ENCODE measurements at regions not wholly inside any gene's neighbourhood (a gene's known extent, or its start where the extent isn't known, plus 50 kb on each side); places are given as distances from the start of the nearest gene placed in this dataset.

- no peaks in the 10 kb centered on the region for H3K36me3 ChIP-seq
- FAIRE-seq (no peak), DNase-seq (no peak), ATAC-seq (no peak)
- H3K27ac ChIP-seq: no peak overlapping the region
- H3K27me3 ChIP-seq: no peaks in the 10 kb centered on the region
- no peaks in the 10 kb centered on the region for H3K9me3 ChIP-seq
- TF ChIP-seq CTCF (IDR thresholded peaks at IDR 0.05): no peak
- no peaks in the 10 kb centered on the region for H3K4me1 ChIP-seq
- H3K4me3 ChIP-seq: no peak overlapping the region
- intact Hi-C loops (cut with DNase I): no loop called here
- 48 to 50% methylated on average over 3 of the region's 3 CpGs for WGBS, 2 donors
Measured at GRCh38 chr4:45072981-45073380, 346.6 kb upstream of the GNPDA2 start.

GRCh38 chr4:45064741-45065140 is 338.4 kb upstream of the GNPDA2 start:
- Histone ChIP-seq H3K4me1 (no peaks in the 10 kb centered on the region), H3K4me3 (no peak overlapping the region), H3K27me3 (no peaks in the 10 kb centered on the region), H3K9me3 (no peaks in the 10 kb centered on the region), H3K36me3 (no peaks in the 10 kb centered on the region), H3K27ac (no peak overlapping the region)
- DNase-seq (no peak), ATAC-seq (no peak), FAIRE-seq (no peak)
- intact Hi-C loops (cut with DNase I): no loop called here
- 52 to 64% methylated on average over 7 of the region's 7 CpGs for WGBS, 2 donors
- no peak for TF ChIP-seq CTCF (IDR thresholded peaks at IDR 0.05)

- Histone ChIP-seq H3K4me3 (no peak overlapping the region), H3K4me1 (no peaks in the 10 kb centered on the region), H3K27ac (no peak overlapping the region), H3K9me3 (no peaks in the 10 kb centered on the region), H3K36me3 (no peaks in the 10 kb centered on the region), H3K27me3 (no peaks in the 10 kb centered on the region)
- FAIRE-seq (no peak), DNase-seq (no peak), ATAC-seq (no peak)
- intact Hi-C loops (cut with DNase I): no loop called here
- TF ChIP-seq CTCF (IDR thresholded peaks at IDR 0.05): no peak
- WGBS, 2 donors: 3 to 6% methylated on average over 1 of the region's 1 CpG
Measured at GRCh38 chr4:45063696-45064095, 337.3 kb upstream of the GNPDA2 start.

GRCh38 chr4:45062935-45063545 is 336.7 kb upstream of the GNPDA2 start:
- Histone ChIP-seq H3K9me3 (no peaks in the 10 kb centered on the region), H3K27ac (no peak overlapping the region), H3K36me3 (no peaks in the 10 kb centered on the region), H3K4me3 (no peak overlapping the region), H3K4me1 (no peaks in the 10 kb centered on the region), H3K27me3 (no peaks in the 10 kb centered on the region)
- DNase-seq: no peak
- intact Hi-C loops (cut with DNase I): no loop called here
- FAIRE-seq: no peak
- peak in 1 of 4 donors; percentile 38 for ATAC-seq
- TF ChIP-seq CTCF (IDR thresholded peaks at IDR 0.05): no peak
- 47 to 53% methylated on average over 1 of the region's 1 CpG for WGBS, 2 donors

- ATAC-seq: no peak
- WGBS, 2 donors: 27 to 39% methylated on average over 2 of the region's 2 CpGs
- no peak for FAIRE-seq
Measured at GRCh38 chr4:45043911-45044310, 317.6 kb upstream of the GNPDA2 start.

More at GRCh38 chr4:45043911-45044310, 317.6 kb upstream of the GNPDA2 start:
- Histone ChIP-seq H3K9me3 (no peaks in the 10 kb centered on the region), H3K27me3 (no peaks in the 10 kb centered on the region), H3K36me3 (no peaks in the 10 kb centered on the region), H3K27ac (no peak overlapping the region), H3K4me1 (no peaks in the 10 kb centered on the region), H3K4me3 (no peak overlapping the region)
- TF ChIP-seq CTCF (IDR thresholded peaks at IDR 0.05): no peak
- intact Hi-C loops (cut with DNase I): no loop called here
- DNase-seq: no peak

All from pancreas (tissue), 10 donors.